GM18868 (cell line): ENCODE measurements at regions not wholly inside any gene's neighbourhood (a gene's known extent, or its start where the extent isn't known, plus 50 kb on each side); places are given as distances from the start of the nearest gene placed in this dataset.
A peak's percentile ranks its signal among the peaks of the same experiment; 100 is the strongest.
"Not testable (repeated sequence)": the region's sequence is repeated elsewhere in the genome, so short reads cannot be mapped to it uniquely, and the experiment has no call there.

Source experiments
- ATAC-seq: cut with Tn5 transposase; IDR thresholded peaks from one replicate; pipeline ENCODE4 v1.9.1; 2021; ENCODE audit warnings: mild to moderate bottlenecking, moderate library complexity; ENCODE audit not compliant: unreplicated experiment

GRCh38 chr2:155913356-155913755 lies 419.2 kb downstream of the NR4A2 start:
- ATAC-seq, result no peak

- ATAC-seq, result no peak
Measured at GRCh38 chr2:155908567-155908966, 424.0 kb downstream of the NR4A2 start.

GRCh38 chr2:155907211-155907610 lies 425.3 kb downstream of the NR4A2 start:
- no peak for ATAC-seq

- ATAC-seq, result no peak
Measured at GRCh38 chr2:155905657-155906056, 426.9 kb downstream of the NR4A2 start.

- ATAC-seq, result no peak
Measured at GRCh38 chr2:155904720-155905119, 427.8 kb downstream of the NR4A2 start.

- no peak for ATAC-seq
Measured at GRCh38 chr2:155902635-155903034, 429.9 kb downstream of the NR4A2 start.

GRCh38 chr2:155895016-155895415 lies 437.5 kb downstream of the NR4A2 start:
- ATAC-seq, result no peak

GRCh38 chr2:155880382-155880781 lies 452.1 kb downstream of the NR4A2 start:
- not testable (repeated sequence) for ATAC-seq

GRCh38 chr2:155879900-155880299 lies 452.6 kb downstream of the NR4A2 start:
- ATAC-seq, result not testable (repeated sequence)

GRCh38 chr2:155872396-155872795 lies 460.1 kb downstream of the NR4A2 start:
- no peak for ATAC-seq

GRCh38 chr2:155871940-155872339 lies 460.6 kb downstream of the NR4A2 start:
- no peak for ATAC-seq

- ATAC-seq, result no peak
Measured at GRCh38 chr2:155867564-155867963, 465.0 kb downstream of the NR4A2 start.

GRCh38 chr2:155866477-155866876 lies 466.0 kb downstream of the NR4A2 start:
- ATAC-seq, result no peak

GRCh38 chr2:155852156-155852555 lies 480.4 kb downstream of the NR4A2 start:
- ATAC-seq, result no peak

GRCh38 chr2:155846259-155846658 lies 486.3 kb downstream of the NR4A2 start:
- ATAC-seq, result peak; percentile 42

- ATAC-seq, result no peak
Measured at GRCh38 chr2:155844461-155844860, 488.1 kb downstream of the NR4A2 start.

- no peak for ATAC-seq
Measured at GRCh38 chr2:155842103-155842502, 490.4 kb downstream of the NR4A2 start.

GRCh38 chr2:155841442-155841841 lies 491.1 kb downstream of the NR4A2 start:
- no peak for ATAC-seq

- ATAC-seq, result no peak
Measured at GRCh38 chr2:155840661-155841060, 491.9 kb downstream of the NR4A2 start.

GRCh38 chr2:155839991-155840390 lies 492.5 kb downstream of the NR4A2 start:
- no peak for ATAC-seq

- no peak for ATAC-seq
Measured at GRCh38 chr2:155839436-155839835, 493.1 kb downstream of the NR4A2 start.

GRCh38 chr2:155836439-155836838 lies 496.1 kb downstream of the NR4A2 start:
- no peak for ATAC-seq

GRCh38 chr2:155830817-155831579 lies 501.5 kb downstream of the NR4A2 start:
- no peak for ATAC-seq
